Dendritic cell treated with granulocyte-macrophage colony-stimulating factor and Interleukin-4, amounts not matched to agents 40 ng/mL and 50 ng/mL, for 4 days (primary cell): ENCODE measurements at regions not wholly inside any gene's neighbourhood (a gene's known extent, or its start where the extent isn't known, plus 50 kb on each side); places are given as distances from the start of the nearest gene placed in this dataset.

ENCODE experiments used
- H3K27ac Mint-ChIP-seq: one replicate; pipeline ENCODE4 v1.8.0; 2022; ENCODE audit warnings: mild to moderate bottlenecking, mixed read lengths
- H3K27me3 Mint-ChIP-seq: one replicate; pipeline ENCODE4 v1.8.0; 2022; ENCODE audit warnings: mild to moderate bottlenecking, mixed read lengths
- H3K36me3 Mint-ChIP-seq: one replicate; pipeline ENCODE4 v1.8.0; 2022; ENCODE audit warnings: low read depth, mixed read lengths
- H3K4me1 Mint-ChIP-seq: one replicate; pipeline ENCODE4 v1.8.0; 2022; ENCODE audit warnings: low read depth, mixed read lengths
- H3K4me3 Mint-ChIP-seq: one replicate; pipeline ENCODE4 v1.8.0; 2022; ENCODE audit warnings: mild to moderate bottlenecking, moderate library complexity, mixed read lengths
- H3K9me3 Mint-ChIP-seq: one replicate; pipeline ENCODE4 v1.8.0; 2022; ENCODE audit warnings: mixed read lengths
- intact Hi-C: fragments of 100-400 bp; cut with micrococcal nuclease; formaldehyde crosslinking; loops from one replicate; pipeline ENCODE4 v1.15.0; 2022

DNA sequence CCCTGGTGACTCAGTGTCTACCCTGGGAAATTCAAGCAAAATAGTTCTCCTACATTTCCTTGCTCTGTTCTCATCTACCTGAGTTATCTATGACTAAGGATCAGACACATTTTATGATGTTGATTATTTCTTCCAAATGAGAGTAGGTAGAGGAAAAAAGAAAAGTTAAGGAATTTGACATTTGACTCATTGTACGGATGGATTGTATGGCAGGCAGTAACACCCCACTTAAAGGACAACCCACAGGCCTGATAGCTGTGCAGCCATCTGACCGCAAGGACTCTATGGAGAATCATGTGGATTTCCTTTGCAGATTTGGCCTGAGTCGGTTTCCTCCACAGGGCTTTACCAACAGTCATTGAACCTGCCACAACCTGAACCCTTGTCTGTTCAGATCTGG is 540.3 kb downstream of the BCL11B start:
- no peak overlapping the region for H3K27ac Mint-ChIP-seq
- no peaks in the 10 kb centered on the region for H3K36me3 Mint-ChIP-seq
- no peaks in the 10 kb centered on the region for H3K27me3 Mint-ChIP-seq
- H3K4me1 Mint-ChIP-seq, result no peaks in the 10 kb centered on the region
- intact Hi-C loops, result no loop called here
- peaks cover 10% of the 10 kb centered on the region for H3K9me3 Mint-ChIP-seq
- no peak overlapping the region for H3K4me3 Mint-ChIP-seq

DNA sequence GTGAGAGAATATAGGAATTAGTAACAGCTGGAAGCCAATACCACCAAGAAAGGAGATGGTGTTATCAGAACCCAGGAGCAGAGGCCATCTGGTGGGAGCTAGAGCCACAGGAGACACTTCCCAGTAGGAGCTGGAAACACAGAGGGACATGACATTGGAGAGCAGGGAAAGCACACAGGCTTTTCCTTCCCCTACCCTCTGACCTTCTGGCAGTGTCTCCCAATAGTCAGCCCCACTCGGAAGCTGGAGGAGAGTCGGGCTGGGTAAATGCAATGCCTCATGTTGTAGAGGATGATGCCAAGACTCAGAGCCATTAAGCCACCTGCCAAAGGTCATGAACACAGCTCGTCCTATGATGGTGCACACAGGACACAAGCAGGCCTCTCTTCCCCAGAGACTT is 538.5 kb downstream of the BCL11B start:
- H3K27me3 Mint-ChIP-seq, result no peaks in the 10 kb centered on the region
- H3K9me3 Mint-ChIP-seq, result peaks cover 10% of the 10 kb centered on the region
- intact Hi-C loops, result no loop called here
- no peak overlapping the region for H3K27ac Mint-ChIP-seq
- H3K4me1 Mint-ChIP-seq, result no peaks in the 10 kb centered on the region
- H3K36me3 Mint-ChIP-seq, result no peaks in the 10 kb centered on the region
- H3K4me3 Mint-ChIP-seq, result no peak overlapping the region

DNA sequence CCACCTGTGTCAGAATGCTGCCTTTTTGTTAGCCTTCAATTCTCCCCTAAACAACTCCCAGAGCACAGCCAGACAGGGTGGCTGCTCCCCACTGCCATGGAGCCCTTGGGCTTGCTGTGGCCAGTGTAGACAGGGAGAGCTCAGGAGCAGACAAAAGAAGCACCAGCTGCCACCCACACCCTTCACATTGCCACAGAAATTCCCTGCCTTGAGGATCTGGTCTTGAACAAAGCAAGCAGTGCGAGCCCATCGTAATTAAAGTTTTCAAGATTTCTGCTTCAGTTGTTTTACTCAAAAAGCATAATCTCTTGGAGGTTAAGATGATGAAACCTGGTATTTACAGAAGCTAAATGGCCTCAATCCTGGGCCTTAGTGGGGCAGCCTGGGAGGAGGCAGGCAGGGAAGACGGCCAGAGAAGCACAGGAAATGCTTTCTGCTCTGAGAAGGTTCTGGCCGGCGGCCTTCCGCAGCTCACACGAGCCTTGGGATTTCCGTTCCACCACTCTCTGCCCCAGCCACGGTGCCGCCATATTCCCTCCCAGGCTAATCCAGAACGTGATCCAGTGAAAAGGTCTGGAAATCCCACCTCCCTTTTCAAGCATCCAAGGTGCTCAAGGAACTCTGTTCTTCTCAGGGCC is 535.2 kb downstream of the BCL11B start:
- Mint-ChIP-seq H3K27me3 (no peaks in the 10 kb centered on the region), H3K4me1 (no peaks in the 10 kb centered on the region), H3K36me3 (no peaks in the 10 kb centered on the region), H3K27ac (no peak overlapping the region), H3K9me3 (peaks cover 10% of the 10 kb centered on the region), H3K4me3 (no peak overlapping the region)
- intact Hi-C loops, result no loop called here

DNA sequence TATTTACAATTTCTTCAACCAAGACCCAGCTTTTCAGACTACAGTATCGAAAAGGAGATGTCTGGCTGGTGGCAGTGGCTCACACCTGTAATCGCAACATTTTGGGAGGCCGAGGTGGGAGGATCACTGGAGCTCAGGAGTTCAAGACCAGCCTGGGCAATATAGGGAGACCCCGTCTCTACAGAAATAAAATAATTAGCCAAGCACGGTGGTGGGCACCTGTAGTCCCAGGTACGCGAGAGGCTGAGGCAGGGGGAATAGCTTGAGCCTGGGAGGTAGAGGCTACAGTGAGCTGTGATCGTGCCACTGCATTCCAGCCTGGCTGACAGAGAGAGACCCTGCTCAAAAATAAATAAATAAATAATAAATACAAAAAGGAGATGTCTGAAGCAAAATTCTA is 530.5 kb downstream of the BCL11B start:
- Mint-ChIP-seq H3K36me3 (no peaks in the 10 kb centered on the region), H3K9me3 (peaks cover 6% of the 10 kb centered on the region), H3K27me3 (no peaks in the 10 kb centered on the region), H3K27ac (no peak overlapping the region), H3K4me3 (no peak overlapping the region), H3K4me1 (no peaks in the 10 kb centered on the region)
- intact Hi-C loops, result no loop called here

GRCh38 chr14:98742001-98742400 is 530.0 kb downstream of the BCL11B start:
- peaks cover 8% of the 10 kb centered on the region for H3K9me3 Mint-ChIP-seq
- intact Hi-C loops, result no loop called here
- no peak overlapping the region for H3K4me3 Mint-ChIP-seq
- H3K36me3 Mint-ChIP-seq, result no peaks in the 10 kb centered on the region
- no peak overlapping the region for H3K27ac Mint-ChIP-seq
- H3K4me1 Mint-ChIP-seq, result no peaks in the 10 kb centered on the region
- H3K27me3 Mint-ChIP-seq, result no peaks in the 10 kb centered on the region

GRCh38 chr14:98743536-98743935 is 528.5 kb downstream of the BCL11B start:
- H3K36me3 Mint-ChIP-seq, result no peaks in the 10 kb centered on the region
- no peaks in the 10 kb centered on the region for H3K27me3 Mint-ChIP-seq
- H3K4me1 Mint-ChIP-seq, result no peaks in the 10 kb centered on the region
- H3K9me3 Mint-ChIP-seq, result peaks cover 8% of the 10 kb centered on the region
- H3K27ac Mint-ChIP-seq, result no peak overlapping the region
- no peak overlapping the region for H3K4me3 Mint-ChIP-seq
- intact Hi-C loops, result no loop called here

DNA sequence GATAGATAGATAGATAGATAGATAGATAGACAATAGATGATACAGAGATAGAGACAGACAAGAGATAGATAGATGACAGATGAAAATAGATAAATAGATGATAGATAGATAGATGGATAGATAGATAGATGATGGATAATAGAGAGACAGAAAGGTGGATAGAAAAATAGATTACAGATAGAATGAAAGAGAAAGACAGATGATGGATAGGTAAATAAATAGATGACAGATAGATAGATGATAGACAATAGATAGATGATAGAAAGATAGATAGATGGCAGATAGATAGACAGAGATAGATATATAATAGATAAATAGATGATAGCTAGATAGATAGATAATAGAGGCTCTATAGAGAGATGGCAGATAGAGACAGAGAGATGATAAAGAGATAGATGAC is 523.0 kb downstream of the BCL11B start:
- intact Hi-C loops, result no loop called here
- Mint-ChIP-seq H3K4me3 (no peak overlapping the region), H3K36me3 (no peaks in the 10 kb centered on the region), H3K4me1 (no peaks in the 10 kb centered on the region), H3K27ac (no peak overlapping the region), H3K9me3 (peaks cover 17% of the 10 kb centered on the region), H3K27me3 (no peaks in the 10 kb centered on the region)

GRCh38 chr14:98751110-98751509 is 520.9 kb downstream of the BCL11B start:
- intact Hi-C loops, result no loop called here
- Mint-ChIP-seq H3K9me3 (peaks cover 28% of the 10 kb centered on the region), H3K36me3 (no peaks in the 10 kb centered on the region), H3K27ac (no peak overlapping the region), H3K4me1 (peaks cover 5% of the 10 kb centered on the region), H3K4me3 (no peak overlapping the region), H3K27me3 (no peaks in the 10 kb centered on the region)

GRCh38 chr14:98752660-98753059 is 519.3 kb downstream of the BCL11B start:
- intact Hi-C loops, result no loop called here
- Mint-ChIP-seq H3K4me1 (peaks cover 5% of the 10 kb centered on the region), H3K36me3 (no peaks in the 10 kb centered on the region), H3K4me3 (no peak overlapping the region), H3K27me3 (no peaks in the 10 kb centered on the region), H3K27ac (no peak overlapping the region), H3K9me3 (peaks cover 33% of the 10 kb centered on the region)

DNA sequence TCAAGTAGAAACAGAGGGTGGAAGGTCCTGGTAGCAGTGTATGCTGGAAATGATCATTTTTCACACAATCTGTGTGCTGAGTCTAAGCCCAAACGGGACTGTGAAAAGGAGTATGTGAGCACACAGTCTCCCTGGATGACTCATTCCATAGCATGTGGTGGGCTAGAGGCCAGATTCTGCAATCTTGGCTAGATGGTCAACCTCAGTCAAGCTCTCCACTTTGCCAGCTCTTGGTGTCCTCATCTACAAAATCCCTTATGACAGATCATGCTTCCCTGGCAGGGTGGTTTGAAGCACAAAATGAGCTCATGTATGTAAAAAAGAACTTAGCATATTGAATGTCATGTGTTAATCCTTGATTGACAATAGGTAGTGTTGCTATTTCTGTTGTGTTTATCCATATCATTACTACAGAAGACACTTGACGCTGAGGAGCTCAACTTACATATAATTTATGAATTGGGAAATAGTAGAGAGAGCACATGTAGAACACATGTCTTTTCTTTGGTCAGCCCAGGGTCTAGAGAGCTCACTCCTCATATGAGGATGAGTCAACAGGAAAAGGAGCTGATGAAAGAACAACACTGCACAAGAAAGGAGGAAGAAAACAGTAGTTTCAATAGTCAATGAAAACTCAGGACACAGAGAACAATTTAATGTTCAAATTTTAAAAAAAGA is 517.5 kb downstream of the BCL11B start:
- peaks cover 43% of the 10 kb centered on the region for H3K9me3 Mint-ChIP-seq
- H3K4me1 Mint-ChIP-seq, result peaks cover 5% of the 10 kb centered on the region
- intact Hi-C loops, result no loop called here
- H3K27me3 Mint-ChIP-seq, result no peaks in the 10 kb centered on the region
- no peaks in the 10 kb centered on the region for H3K36me3 Mint-ChIP-seq
- H3K27ac Mint-ChIP-seq, result no peak overlapping the region
- H3K4me3 Mint-ChIP-seq, result no peak overlapping the region

DNA sequence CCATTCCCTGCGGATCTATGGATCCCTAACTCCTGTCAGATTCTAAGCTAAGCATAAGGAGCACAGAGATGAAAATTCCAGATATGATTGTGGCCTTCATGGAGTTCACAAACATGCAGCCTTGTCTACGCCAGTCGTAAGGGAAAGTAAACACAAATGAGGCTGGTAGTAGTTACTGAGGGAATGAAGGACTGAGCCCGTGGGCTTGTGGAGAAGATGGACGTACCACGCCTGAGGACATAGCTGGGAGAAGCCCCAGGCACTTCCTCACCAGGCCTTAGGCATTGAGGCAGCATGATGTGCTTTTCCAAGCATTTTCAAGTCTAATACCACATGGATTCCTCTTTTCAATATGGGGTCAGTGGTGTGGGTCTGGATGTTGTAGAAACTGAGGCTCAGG is 515.2 kb downstream of the BCL11B start:
- Mint-ChIP-seq H3K36me3 (no peaks in the 10 kb centered on the region), H3K9me3 (peaks cover 55% of the 10 kb centered on the region), H3K27ac (no peak overlapping the region), H3K4me3 (no peak overlapping the region), H3K4me1 (peaks cover 5% of the 10 kb centered on the region), H3K27me3 (no peaks in the 10 kb centered on the region)
- intact Hi-C loops, result no loop called here

GRCh38 chr14:98758440-98758839 is 513.6 kb downstream of the BCL11B start:
- Mint-ChIP-seq H3K4me3 (no peak overlapping the region), H3K27me3 (no peaks in the 10 kb centered on the region), H3K9me3 (peaks cover 56% of the 10 kb centered on the region), H3K27ac (no peak overlapping the region), H3K36me3 (no peaks in the 10 kb centered on the region), H3K4me1 (peaks cover 5% of the 10 kb centered on the region)
- intact Hi-C loops, result no loop called here

DNA sequence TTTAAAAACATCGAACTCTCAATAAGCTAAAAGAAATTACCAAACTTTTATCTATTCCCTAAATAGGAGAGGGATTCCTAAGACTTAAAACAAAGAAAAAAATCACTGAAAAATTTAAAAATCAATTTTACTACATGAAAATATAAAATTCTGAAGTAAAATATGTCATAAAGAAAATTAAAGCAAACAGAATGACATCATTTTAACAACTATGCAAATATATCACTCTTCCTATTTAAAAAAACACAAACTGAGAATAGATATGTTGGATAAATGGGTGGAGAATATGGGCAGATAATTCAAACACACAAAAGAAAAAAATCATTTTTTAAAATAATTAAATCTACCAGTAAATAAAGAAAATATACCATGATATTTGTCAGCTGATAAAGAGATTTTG is 510.0 kb downstream of the BCL11B start:
- intact Hi-C loops, result no loop called here
- H3K4me3 Mint-ChIP-seq, result no peak overlapping the region
- H3K9me3 Mint-ChIP-seq, result peaks cover 40% of the 10 kb centered on the region
- H3K36me3 Mint-ChIP-seq, result no peaks in the 10 kb centered on the region
- no peak overlapping the region for H3K27ac Mint-ChIP-seq
- H3K4me1 Mint-ChIP-seq, result no peaks in the 10 kb centered on the region
- no peaks in the 10 kb centered on the region for H3K27me3 Mint-ChIP-seq

GRCh38 chr14:98766818-98767217 is 505.2 kb downstream of the BCL11B start:
- no peak overlapping the region for H3K4me3 Mint-ChIP-seq
- H3K27ac Mint-ChIP-seq, result no peak overlapping the region
- no peaks in the 10 kb centered on the region for H3K36me3 Mint-ChIP-seq
- intact Hi-C loops, result no loop called here
- no peaks in the 10 kb centered on the region for H3K27me3 Mint-ChIP-seq
- peaks cover 12% of the 10 kb centered on the region for H3K9me3 Mint-ChIP-seq
- no peaks in the 10 kb centered on the region for H3K4me1 Mint-ChIP-seq

DNA sequence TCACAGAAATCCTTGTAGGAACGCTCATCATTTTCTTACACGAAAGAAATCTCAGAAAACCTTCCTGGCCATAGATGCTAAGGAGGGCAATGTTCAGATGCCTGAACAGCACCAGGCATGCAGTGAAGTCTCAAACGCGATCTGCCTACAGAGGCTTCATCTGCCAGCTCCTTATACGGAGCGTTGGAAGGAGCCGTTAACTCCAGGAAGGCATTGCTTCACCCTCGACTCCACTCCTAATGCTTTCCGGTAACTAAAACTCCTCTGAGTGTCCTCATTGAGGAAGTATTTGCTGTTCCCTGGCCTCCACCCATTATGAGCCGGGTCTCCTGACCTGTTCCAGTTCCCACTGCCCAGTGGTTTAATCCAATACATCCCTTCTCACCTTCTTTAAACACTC is 502.7 kb downstream of the BCL11B start:
- Mint-ChIP-seq H3K4me3 (no peak overlapping the region), H3K27me3 (no peaks in the 10 kb centered on the region), H3K4me1 (no peaks in the 10 kb centered on the region), H3K27ac (no peak overlapping the region), H3K9me3 (no peaks in the 10 kb centered on the region), H3K36me3 (no peaks in the 10 kb centered on the region)
- intact Hi-C loops, result no loop called here
